HL-60 (cell line): ENCODE measurements at regions not wholly inside any gene's neighbourhood (a gene's known extent, or its start where the extent isn't known, plus 50 kb on each side); places are given as distances from the start of the nearest gene placed in this dataset.

Experiments used
- DNase-seq, 2 experiments: peaks; one replicate each; pipeline ENCODE4 v3.0.0-alpha.2; 2010 to 2020; ENCODE audit warnings: low read depth in 1 of 2, low spot score in 1 of 2
- H3K27ac ChIP-seq: fragments of 250-450 bp; sonication (Bioruptor Pico); replicated peaks from 2 replicates; pipeline ENCODE4 v1.5.1; 2020; ENCODE audit warnings: mild to moderate bottlenecking, moderate library complexity
- H3K27me3 ChIP-seq: fragments of 250-450 bp; sonication (Bioruptor Pico); 2 replicates; pipeline ENCODE4 v1.5.1; 2021; ENCODE audit warnings: mild to moderate bottlenecking, moderate library complexity; ENCODE audit not compliant: insufficient read depth, poor library complexity, severe bottlenecking
- H3K4me3 ChIP-seq: replicated peaks from 2 replicates; pipeline ENCODE4 v1.5.1; 2011; ENCODE audit warnings: mild to moderate bottlenecking, control low read depth, low read length; ENCODE audit not compliant: insufficient read depth
- CTCF ChIP-seq: IDR thresholded peaks from one replicate; pipeline ENCODE4 v1.5.1; 2011; ENCODE audit warnings: low read length, control low read depth, inconsistent platforms; ENCODE audit not compliant: insufficient read depth
- GABPA ChIP-seq: IDR thresholded peaks from 2 replicates; pipeline ENCODE4 v1.6.1; 2012; ENCODE audit warnings: low read depth
- POLR2AphosphoS5 ChIP-seq: IDR thresholded peaks from 2 replicates; pipeline ENCODE4 v1.6.1; 2012; ENCODE audit warnings: low read depth
- SPI1 ChIP-seq: IDR thresholded peaks from 2 replicates; pipeline ENCODE4 v1.6.1; 2012; ENCODE audit warnings: low read depth, mild to moderate bottlenecking, borderline replicate concordance
- TF ChIP-seq, protein P1 (sequence below): IDR thresholded peaks from 2 replicates; pipeline ENCODE4 v1.6.1; 2012; ENCODE audit warnings: low read depth; ENCODE audit not compliant: insufficient replicate concordance

GRCh38 chr6:7671581-7671980 is 54.3 kb upstream of the BMP6 start:
- no peak for DNase-seq
- H3K4me3 ChIP-seq: no peak overlapping the region
- TF ChIP-seq GABPA (no peak), SPI1 (no peak), POLR2AphosphoS5 (no peak), CTCF (no peak)
- TF ChIP-seq, protein P1, sequence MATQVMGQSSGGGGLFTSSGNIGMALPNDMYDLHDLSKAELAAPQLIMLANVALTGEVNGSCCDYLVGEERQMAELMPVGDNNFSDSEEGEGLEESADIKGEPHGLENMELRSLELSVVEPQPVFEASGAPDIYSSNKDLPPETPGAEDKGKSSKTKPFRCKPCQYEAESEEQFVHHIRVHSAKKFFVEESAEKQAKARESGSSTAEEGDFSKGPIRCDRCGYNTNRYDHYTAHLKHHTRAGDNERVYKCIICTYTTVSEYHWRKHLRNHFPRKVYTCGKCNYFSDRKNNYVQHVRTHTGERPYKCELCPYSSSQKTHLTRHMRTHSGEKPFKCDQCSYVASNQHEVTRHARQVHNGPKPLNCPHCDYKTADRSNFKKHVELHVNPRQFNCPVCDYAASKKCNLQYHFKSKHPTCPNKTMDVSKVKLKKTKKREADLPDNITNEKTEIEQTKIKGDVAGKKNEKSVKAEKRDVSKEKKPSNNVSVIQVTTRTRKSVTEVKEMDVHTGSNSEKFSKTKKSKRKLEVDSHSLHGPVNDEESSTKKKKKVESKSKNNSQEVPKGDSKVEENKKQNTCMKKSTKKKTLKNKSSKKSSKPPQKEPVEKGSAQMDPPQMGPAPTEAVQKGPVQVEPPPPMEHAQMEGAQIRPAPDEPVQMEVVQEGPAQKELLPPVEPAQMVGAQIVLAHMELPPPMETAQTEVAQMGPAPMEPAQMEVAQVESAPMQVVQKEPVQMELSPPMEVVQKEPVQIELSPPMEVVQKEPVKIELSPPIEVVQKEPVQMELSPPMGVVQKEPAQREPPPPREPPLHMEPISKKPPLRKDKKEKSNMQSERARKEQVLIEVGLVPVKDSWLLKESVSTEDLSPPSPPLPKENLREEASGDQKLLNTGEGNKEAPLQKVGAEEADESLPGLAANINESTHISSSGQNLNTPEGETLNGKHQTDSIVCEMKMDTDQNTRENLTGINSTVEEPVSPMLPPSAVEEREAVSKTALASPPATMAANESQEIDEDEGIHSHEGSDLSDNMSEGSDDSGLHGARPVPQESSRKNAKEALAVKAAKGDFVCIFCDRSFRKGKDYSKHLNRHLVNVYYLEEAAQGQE: no peak
- H3K27me3 ChIP-seq: no peaks in the 10 kb centered on the region
- no peak overlapping the region for H3K27ac ChIP-seq

- no peak overlapping the region for H3K4me3 ChIP-seq
- H3K27me3 ChIP-seq: no peaks in the 10 kb centered on the region
- TF ChIP-seq, protein P1: no peak
- TF ChIP-seq GABPA (no peak), SPI1 (no peak), POLR2AphosphoS5 (no peak), CTCF (no peak)
- no peak for DNase-seq
- no peak overlapping the region for H3K27ac ChIP-seq
Measured at GRCh38 chr6:7672066-7673062, 53.5 kb upstream of the BMP6 start.

DNA sequence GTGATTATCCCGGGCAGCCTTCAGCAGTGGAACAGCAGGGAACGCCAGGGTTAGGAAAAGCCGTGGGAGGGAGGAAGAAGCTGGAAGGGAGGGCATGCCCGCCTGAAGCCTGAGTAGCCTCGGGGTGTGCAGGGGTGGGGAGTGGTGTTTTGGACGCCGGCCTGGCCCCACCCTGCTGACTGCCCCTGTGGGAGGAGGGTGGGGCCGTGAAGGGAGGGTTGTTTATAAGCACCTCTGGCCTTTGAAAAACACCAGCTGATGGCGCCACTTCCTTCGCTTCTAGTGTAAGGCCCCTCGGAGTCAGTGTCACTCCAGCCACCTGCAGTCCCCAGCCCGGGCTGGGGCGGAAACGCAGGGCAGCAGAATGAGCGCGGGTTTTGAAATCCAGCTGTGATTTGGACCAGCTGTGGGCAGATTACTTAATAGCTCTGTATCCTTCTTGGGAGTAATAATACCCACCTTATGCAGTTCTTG is 52.8 kb upstream of the BMP6 start:
- Histone ChIP-seq H3K4me3 (no peak overlapping the region), H3K27me3 (no peaks in the 10 kb centered on the region), H3K27ac (no peak overlapping the region)
- no peak for TF ChIP-seq GABPA
- no peak for TF ChIP-seq SPI1
- peak; percentile 49; the same call in 1 of the 2 replicates for TF ChIP-seq POLR2AphosphoS5
- peak in 1 of 2 experiments; percentile 47 for DNase-seq

GRCh38 chr6:7674291-7674690 is 51.6 kb upstream of the BMP6 start:
- Histone ChIP-seq H3K27me3 (no peaks in the 10 kb centered on the region), H3K27ac (no peak overlapping the region), H3K4me3 (no peak overlapping the region)
- DNase-seq: no peak
- no peak for TF ChIP-seq SPI1
- TF ChIP-seq, protein P1: no peak
- no peak for TF ChIP-seq POLR2AphosphoS5
- no peak for TF ChIP-seq GABPA
- TF ChIP-seq CTCF: no peak
